Panc1 (cell line): ENCODE measurements at regions not wholly inside any gene's neighbourhood (a gene's known extent, or its start where the extent isn't known, plus 50 kb on each side); places are given as distances from the start of the nearest gene placed in this dataset.

Experiments
- CTCF ChIP-seq: fragments of 450-650 bp; IDR thresholded peaks from 2 replicates; pipeline ENCODE4 v1.5.1; 2017; ENCODE audit warnings: mild to moderate bottlenecking
- POLR2AphosphoS5 ChIP-seq: IDR thresholded peaks from 2 replicates; pipeline ENCODE4 v1.6.1; 2012; ENCODE audit warnings: mild to moderate bottlenecking, low read depth, low read length, moderate library complexity
- SIN3A ChIP-seq: IDR thresholded peaks from 2 replicates; pipeline ENCODE4 v1.6.1; 2012; ENCODE audit warnings: low read depth, mild to moderate bottlenecking, low read length, moderate library complexity, borderline replicate concordance; ENCODE audit not compliant: insufficient read depth

GRCh38 chr1:29532751-29533150, 296.4 kb downstream of the PTPRU start:
- TF ChIP-seq CTCF: no peak
- no peak for TF ChIP-seq SIN3A
- no peak for TF ChIP-seq POLR2AphosphoS5
